Vagina (tissue), 2 donors: ENCODE measurements at regions not wholly inside any gene's neighbourhood (a gene's known extent, or its start where the extent isn't known, plus 50 kb on each side); places are given as distances from the start of the nearest gene placed in this dataset.

Experiments
- POLR2A ChIP-seq, 2 donors: fragments of 450-650 bp; IDR thresholded peaks; one replicate each; pipeline ENCODE4 v1.6.1; 2017; ENCODE audit warnings: antibody characterized with exemption in 2 of 2, mild to moderate bottlenecking in 2 of 2, moderate library complexity in 2 of 2
- TF ChIP-seq, protein P1 (sequence below), 3 experiments: fragments of 450-650 bp in 2 of 3; fragments of 200-600 bp in 1 of 3; sonication (generic) in 1 of 3; IDR thresholded peaks; one replicate each; pipeline ENCODE4 v1.5.1; 2017 to 2019; ENCODE audit warnings: antibody characterized with exemption in 3 of 3, mild to moderate bottlenecking in 2 of 3, moderate library complexity in 2 of 3

DNA sequence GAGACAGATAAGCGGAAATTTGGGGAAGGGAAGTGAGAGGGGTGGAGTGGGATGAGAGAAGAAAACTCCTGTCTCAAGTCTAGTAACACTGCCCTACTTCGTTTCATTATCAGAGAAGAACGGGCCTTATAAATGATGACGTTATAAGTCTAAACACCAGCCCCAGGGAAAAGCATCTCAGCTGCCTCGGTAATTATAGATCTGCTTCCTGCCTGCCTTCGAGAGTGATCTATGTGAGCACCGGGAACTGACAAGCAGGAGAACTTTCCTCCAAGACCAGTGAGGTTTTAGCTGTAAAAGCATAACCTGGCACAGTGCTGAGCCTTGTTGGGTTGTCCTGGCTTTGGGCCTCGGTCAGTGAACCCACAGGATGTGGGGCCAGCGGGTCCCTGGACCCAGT lies 227.9 kb upstream of the SIX2 start:
- TF ChIP-seq, protein P1, sequence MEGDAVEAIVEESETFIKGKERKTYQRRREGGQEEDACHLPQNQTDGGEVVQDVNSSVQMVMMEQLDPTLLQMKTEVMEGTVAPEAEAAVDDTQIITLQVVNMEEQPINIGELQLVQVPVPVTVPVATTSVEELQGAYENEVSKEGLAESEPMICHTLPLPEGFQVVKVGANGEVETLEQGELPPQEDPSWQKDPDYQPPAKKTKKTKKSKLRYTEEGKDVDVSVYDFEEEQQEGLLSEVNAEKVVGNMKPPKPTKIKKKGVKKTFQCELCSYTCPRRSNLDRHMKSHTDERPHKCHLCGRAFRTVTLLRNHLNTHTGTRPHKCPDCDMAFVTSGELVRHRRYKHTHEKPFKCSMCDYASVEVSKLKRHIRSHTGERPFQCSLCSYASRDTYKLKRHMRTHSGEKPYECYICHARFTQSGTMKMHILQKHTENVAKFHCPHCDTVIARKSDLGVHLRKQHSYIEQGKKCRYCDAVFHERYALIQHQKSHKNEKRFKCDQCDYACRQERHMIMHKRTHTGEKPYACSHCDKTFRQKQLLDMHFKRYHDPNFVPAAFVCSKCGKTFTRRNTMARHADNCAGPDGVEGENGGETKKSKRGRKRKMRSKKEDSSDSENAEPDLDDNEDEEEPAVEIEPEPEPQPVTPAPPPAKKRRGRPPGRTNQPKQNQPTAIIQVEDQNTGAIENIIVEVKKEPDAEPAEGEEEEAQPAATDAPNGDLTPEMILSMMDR (IDR thresholded peaks at IDR 0.05): no peak
- TF ChIP-seq POLR2A (IDR thresholded peaks at IDR 0.05): no peak
